Gastroesophageal sphincter (tissue), 3 donors: ENCODE measurements at regions not wholly inside any gene's neighbourhood (a gene's known extent, or its start where the extent isn't known, plus 50 kb on each side); places are given as distances from the start of the nearest gene placed in this dataset.

Experiments
- EP300 ChIP-seq: sonication (generic); formaldehyde crosslinking; IDR thresholded peaks from one replicate; pipeline ENCODE4 v1.6.1; 2017; ENCODE audit warnings: antibody characterized with exemption, mild to moderate bottlenecking
- POLR2A ChIP-seq, 2 donors: fragments of 450-650 bp; IDR thresholded peaks; one replicate each; pipeline ENCODE4 v1.6.1; 2017; ENCODE audit warnings: antibody characterized with exemption in 2 of 2, mild to moderate bottlenecking in 2 of 2, moderate library complexity in 1 of 2
- POLR2AphosphoS5 ChIP-seq: sonication (generic); formaldehyde crosslinking; IDR thresholded peaks from one replicate; pipeline ENCODE4 v1.6.1; 2017; ENCODE audit warnings: antibody characterized with exemption
- TF ChIP-seq, protein P1 (sequence below), 4 experiments: fragments of 200-600 bp in 2 of 4; fragments of 450-650 bp in 2 of 4; sonication (generic) in 1 of 4; IDR thresholded peaks; one replicate each; pipeline ENCODE4 v1.5.1; 2017 to 2019; ENCODE audit warnings: antibody characterized with exemption in 4 of 4, mild to moderate bottlenecking in 2 of 4, moderate library complexity in 2 of 4

DNA sequence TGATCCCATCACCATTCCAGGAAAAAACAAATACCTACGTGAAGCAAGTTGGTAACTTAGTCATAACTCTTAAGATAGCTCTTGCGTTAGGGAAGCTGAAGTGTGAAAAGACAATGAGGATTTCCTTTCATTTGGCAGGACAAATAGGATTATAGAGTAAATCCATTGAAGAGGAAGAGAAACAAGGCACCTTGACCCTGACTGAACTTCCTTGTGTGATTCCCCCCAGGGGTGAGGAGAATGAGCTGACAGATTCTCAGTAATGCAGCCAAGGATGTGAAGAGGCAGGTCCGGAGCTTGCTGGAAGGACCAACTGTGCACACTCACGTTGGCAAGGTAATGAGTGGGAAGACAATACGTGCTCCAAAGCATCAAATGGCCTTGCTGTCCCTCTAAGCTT, 55.0 kb upstream of the HMCN1 start:
- TF ChIP-seq, protein P1, sequence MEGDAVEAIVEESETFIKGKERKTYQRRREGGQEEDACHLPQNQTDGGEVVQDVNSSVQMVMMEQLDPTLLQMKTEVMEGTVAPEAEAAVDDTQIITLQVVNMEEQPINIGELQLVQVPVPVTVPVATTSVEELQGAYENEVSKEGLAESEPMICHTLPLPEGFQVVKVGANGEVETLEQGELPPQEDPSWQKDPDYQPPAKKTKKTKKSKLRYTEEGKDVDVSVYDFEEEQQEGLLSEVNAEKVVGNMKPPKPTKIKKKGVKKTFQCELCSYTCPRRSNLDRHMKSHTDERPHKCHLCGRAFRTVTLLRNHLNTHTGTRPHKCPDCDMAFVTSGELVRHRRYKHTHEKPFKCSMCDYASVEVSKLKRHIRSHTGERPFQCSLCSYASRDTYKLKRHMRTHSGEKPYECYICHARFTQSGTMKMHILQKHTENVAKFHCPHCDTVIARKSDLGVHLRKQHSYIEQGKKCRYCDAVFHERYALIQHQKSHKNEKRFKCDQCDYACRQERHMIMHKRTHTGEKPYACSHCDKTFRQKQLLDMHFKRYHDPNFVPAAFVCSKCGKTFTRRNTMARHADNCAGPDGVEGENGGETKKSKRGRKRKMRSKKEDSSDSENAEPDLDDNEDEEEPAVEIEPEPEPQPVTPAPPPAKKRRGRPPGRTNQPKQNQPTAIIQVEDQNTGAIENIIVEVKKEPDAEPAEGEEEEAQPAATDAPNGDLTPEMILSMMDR (IDR thresholded peaks at IDR 0.05): no peak
- TF ChIP-seq POLR2A (IDR thresholded peaks at IDR 0.05) (no peak), POLR2AphosphoS5 (no peak), EP300 (no peak)
